Heart left ventricle (tissue), 16 donors: ENCODE measurements at regions not wholly inside any gene's neighbourhood (a gene's known extent, or its start where the extent isn't known, plus 50 kb on each side); places are given as distances from the start of the nearest gene placed in this dataset.

Experiments
- ATAC-seq, 4 donors: fragments of 200-7000 bp; cut with Tn5 transposase; one replicate each; pipeline ENCODE4 v1.9.1; 2020 to 2022; ENCODE audit warnings: moderate library complexity in 4 of 4, mild to moderate bottlenecking in 3 of 4, moderate number of reproducible peaks in 1 of 4
- DNase-seq, 5 donors: peaks; one replicate each; pipeline ENCODE4 v3.0.0-alpha.2; 2020
- H3K27ac ChIP-seq, 12 donors: fragments of 200-600 bp; sonication (generic) in 4 of 12; one replicate each; pipeline versions ENCODE4 v1.5.0 to v1.8.0; 2016 to 2022; ENCODE audit warnings: mild to moderate bottlenecking in 2 of 12
- H3K27me3 ChIP-seq, 9 donors: fragments of 200-600 bp; sonication (generic) in 2 of 9; one replicate each; pipeline versions ENCODE4 v1.5.1 to v1.8.0; 2016 to 2022; ENCODE audit warnings: mild to moderate bottlenecking in 3 of 9
- H3K36me3 ChIP-seq, 9 donors: fragments of 200-600 bp; sonication (generic) in 2 of 9; one replicate each; pipeline versions ENCODE4 v1.5.0 to v1.8.0; 2018 to 2022; ENCODE audit warnings: mild to moderate bottlenecking in 2 of 9
- H3K4me1 ChIP-seq, 12 donors: fragments of 200-600 bp; sonication (generic) in 4 of 12; one replicate each; pipeline versions ENCODE4 v1.5.0 to v1.8.0; 2016 to 2022; ENCODE audit warnings: mild to moderate bottlenecking in 3 of 12
- H3K4me3 ChIP-seq, 12 donors: fragments of 200-600 bp; sonication (generic) in 4 of 12; one replicate each; pipeline versions ENCODE4 v1.5.0 to v1.8.0; 2017 to 2022; ENCODE audit warnings: mild to moderate bottlenecking in 9 of 12, moderate library complexity in 4 of 12
- H3K9me3 ChIP-seq, 12 donors: fragments of 200-600 bp; sonication (generic) in 4 of 12; one replicate each; pipeline versions ENCODE4 v1.5.0 to v1.8.0; 2016 to 2022; ENCODE audit warnings: mild to moderate bottlenecking in 1 of 12
- POLR2A ChIP-seq, 2 donors: fragments of 450-650 bp; IDR thresholded peaks; one replicate each; pipeline ENCODE4 v1.6.1; 2017; ENCODE audit warnings: antibody characterized with exemption in 2 of 2, mild to moderate bottlenecking in 2 of 2, moderate library complexity in 2 of 2
- WGBS, 4 donors: extraction: QIAGEN DNeasy Blood & Tissue Kit in 2 of 4; methylation state at CpG; one replicate each; pipeline versions ENCODE4 v1.1.5 to v1.1.7; 2013 to 2018; 5-methylcytosine and 5-hydroxymethylcytosine counted together
- intact Hi-C, 10 donors: fragments of 100-400 bp; cut with DNase I; formaldehyde crosslinking; loops; one replicate each; pipeline versions ENCODE4 v1.11.1 to v1.14.2; 2022
- TF ChIP-seq, protein P1 (sequence below), 12 donors: fragments of 200-600 bp; sonication (generic) in 4 of 12; IDR thresholded peaks; one replicate each; pipeline versions ENCODE4 v1.5.0 to v1.8.0; 2018 to 2022; ENCODE audit warnings: antibody characterized with exemption in 12 of 12, mild to moderate bottlenecking in 5 of 12
- donor health status: ischemic (EF 13 %, LVEDD 7.1; RV severe dilation, severe dysfunction).
- donor health status: healthy with polysubstance abuse.
- donor health status: DM: no; HTN: yes; CAD: no.
- donor health status: DM: no; HTN: no; CAD: no.
- donor health status: ischemic (EF 25% LVEDD 6.9; RV normal size, moderate dysfunction).
- donor health status: ischemic (EF 25% LVEDD 5.7; RV mildly dilated, moderate dysfunction).
- donor health status: healthy.
- donor health status: DM: yes; HTN: yes; CAD: no.
- donor health status: ischemic (EF 35%, LVEDD 5.7; RV mildly dilated, moderate dysfunction).
- donor health status: nonischemic (EF 11% LVEDD 7.7; RV severe dilation, severe dysfunction).
- donor health status: DM: yes; HTN: yes; CAD: no.
- donor health status: PGD.
- donor health status: ischemic (EF 29% LVEDD 5.4; RV normal size, mild dysfunction).
- donor health status: nonischemic (EF 23%, LVEDD 6.1; RV moderate dilation, normal function).

GRCh38 chr3:64353226-64353625, 128.0 kb upstream of the PRICKLE2 start:
- WGBS, 4 donors, result 72 to 83% (median 79%) methylated on average over 6 of the region's 6 CpGs
- Histone ChIP-seq H3K4me3 (no peak overlapping the region), H3K4me1 (peaks cover 0 to 39% (median 15%) of the 10 kb centered on the region in 12 donors), H3K27me3 (no peaks in the 10 kb centered on the region), H3K27ac (peak overlapping the region in 1 of 12 donors; percentile 55), H3K9me3 (no peaks in the 10 kb centered on the region), H3K36me3 (no peaks in the 10 kb centered on the region)
- DNase-seq, result no peak
- intact Hi-C loops, result no loop called here
- no peak for ATAC-seq
- TF ChIP-seq, protein P1, sequence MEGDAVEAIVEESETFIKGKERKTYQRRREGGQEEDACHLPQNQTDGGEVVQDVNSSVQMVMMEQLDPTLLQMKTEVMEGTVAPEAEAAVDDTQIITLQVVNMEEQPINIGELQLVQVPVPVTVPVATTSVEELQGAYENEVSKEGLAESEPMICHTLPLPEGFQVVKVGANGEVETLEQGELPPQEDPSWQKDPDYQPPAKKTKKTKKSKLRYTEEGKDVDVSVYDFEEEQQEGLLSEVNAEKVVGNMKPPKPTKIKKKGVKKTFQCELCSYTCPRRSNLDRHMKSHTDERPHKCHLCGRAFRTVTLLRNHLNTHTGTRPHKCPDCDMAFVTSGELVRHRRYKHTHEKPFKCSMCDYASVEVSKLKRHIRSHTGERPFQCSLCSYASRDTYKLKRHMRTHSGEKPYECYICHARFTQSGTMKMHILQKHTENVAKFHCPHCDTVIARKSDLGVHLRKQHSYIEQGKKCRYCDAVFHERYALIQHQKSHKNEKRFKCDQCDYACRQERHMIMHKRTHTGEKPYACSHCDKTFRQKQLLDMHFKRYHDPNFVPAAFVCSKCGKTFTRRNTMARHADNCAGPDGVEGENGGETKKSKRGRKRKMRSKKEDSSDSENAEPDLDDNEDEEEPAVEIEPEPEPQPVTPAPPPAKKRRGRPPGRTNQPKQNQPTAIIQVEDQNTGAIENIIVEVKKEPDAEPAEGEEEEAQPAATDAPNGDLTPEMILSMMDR (IDR thresholded peaks at IDR 0.05), result no peak
- no peak for TF ChIP-seq POLR2A (IDR thresholded peaks at IDR 0.05)

DNA sequence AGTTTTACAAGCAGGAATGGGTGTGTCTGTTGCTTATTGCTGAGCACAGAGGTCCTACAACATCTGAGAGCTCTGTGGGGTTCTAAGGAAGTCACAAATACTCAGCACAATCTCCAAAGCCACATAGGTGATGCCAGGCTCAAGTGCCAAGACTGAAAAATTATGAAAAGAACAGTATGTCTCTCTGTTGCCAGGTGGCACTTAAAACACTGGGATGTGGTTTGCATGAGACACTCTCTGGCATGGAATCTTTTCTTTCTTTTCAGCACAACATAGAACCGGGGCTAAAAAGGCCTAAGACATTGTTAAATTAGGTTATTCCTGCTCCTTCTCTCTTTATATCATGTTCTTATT, 127.3 kb upstream of the PRICKLE2 start:
- peak overlapping the region in 1 of 12 donors; percentile 55 for H3K27ac ChIP-seq
- H3K9me3 ChIP-seq, result no peaks in the 10 kb centered on the region
- H3K4me1 ChIP-seq, result peaks cover 0 to 39% (median 15%) of the 10 kb centered on the region in 12 donors
- H3K4me3 ChIP-seq, result no peak overlapping the region
- DNase-seq (no peak), ATAC-seq (peak in 2 of 4 donors; percentile 12 to 25)
- intact Hi-C loops, result no loop called here
- TF ChIP-seq, protein P1 (IDR thresholded peaks at IDR 0.05), result no peak
- TF ChIP-seq POLR2A (IDR thresholded peaks at IDR 0.05), result no peak
- H3K36me3 ChIP-seq, result no peaks in the 10 kb centered on the region
- H3K27me3 ChIP-seq, result no peaks in the 10 kb centered on the region
- 67 to 82% (median 79%) methylated on average over 1 of the region's 1 CpG for WGBS, 4 donors

DNA sequence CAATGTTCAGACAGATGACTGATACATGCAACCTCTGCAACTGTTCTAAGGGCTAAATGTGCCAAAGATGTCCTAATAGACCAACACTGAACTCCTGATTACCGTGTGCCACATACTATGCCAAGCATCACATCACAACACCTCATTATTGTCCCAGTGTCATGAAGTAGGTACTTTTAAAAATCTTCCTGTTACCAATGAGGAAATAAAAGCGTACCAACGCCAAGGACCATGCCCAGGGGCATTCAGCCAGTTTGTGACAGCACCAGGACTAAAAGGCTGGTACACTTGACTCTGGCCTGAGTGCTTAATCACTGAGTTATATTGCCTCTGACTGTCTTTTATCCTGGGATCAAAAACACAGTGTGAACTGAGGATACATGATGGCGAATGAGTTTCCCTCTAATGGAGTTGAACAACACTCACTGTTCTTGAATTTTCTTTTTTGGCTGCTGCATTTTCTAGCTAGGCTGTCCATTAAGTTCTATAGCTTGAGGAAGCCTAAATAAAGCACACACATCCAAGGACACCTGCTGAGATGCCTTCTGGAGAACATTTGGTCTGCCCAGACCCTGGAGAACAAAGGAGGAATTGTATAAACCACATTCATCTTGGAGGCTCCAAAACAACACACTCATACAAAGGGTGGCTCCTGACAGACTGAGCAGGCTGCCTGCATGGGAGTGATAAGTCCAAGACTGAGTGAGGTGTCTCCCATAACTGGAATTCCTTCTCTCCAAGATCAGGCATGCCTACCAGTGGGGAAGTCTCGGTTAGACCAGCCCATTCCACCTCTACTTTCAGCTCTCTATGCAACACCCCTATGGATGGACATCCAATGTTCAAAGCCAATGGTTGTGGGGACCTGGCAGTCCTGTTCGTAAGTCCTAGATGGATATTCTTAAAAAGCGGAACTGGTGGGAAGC, 126.7 kb upstream of the PRICKLE2 start:
- Histone ChIP-seq H3K36me3 (no peaks in the 10 kb centered on the region), H3K4me3 (no peak overlapping the region), H3K27ac (peak overlapping the region in 5 of 12 donors; percentile 6 to 55 (median 17)), H3K4me1 (peaks cover 0 to 39% (median 15%) of the 10 kb centered on the region in 12 donors), H3K27me3 (no peaks in the 10 kb centered on the region), H3K9me3 (no peaks in the 10 kb centered on the region)
- DNase-seq (no peak), ATAC-seq (peak in 3 of 4 donors; percentile 21 to 51 (median 40))
- TF ChIP-seq, protein P1 (IDR thresholded peaks at IDR 0.05), result no peak
- TF ChIP-seq POLR2A (IDR thresholded peaks at IDR 0.05), result no peak
- WGBS, 4 donors, result 72 to 86% (median 81%) methylated on average over 7 of the region's 7 CpGs
- intact Hi-C loops, result no loop called here

GRCh38 chr3:64349551-64349950, 124.3 kb upstream of the PRICKLE2 start:
- ATAC-seq (no peak), DNase-seq (no peak)
- intact Hi-C loops, result no loop called here
- Histone ChIP-seq H3K4me1 (peaks cover 0 to 37% (median 16%) of the 10 kb centered on the region in 12 donors), H3K27ac (no peak overlapping the region), H3K9me3 (no peaks in the 10 kb centered on the region), H3K36me3 (no peaks in the 10 kb centered on the region), H3K27me3 (no peaks in the 10 kb centered on the region), H3K4me3 (no peak overlapping the region)
- WGBS, 4 donors, result 66 to 75% (median 72%) methylated on average over 6 of the region's 6 CpGs
- TF ChIP-seq, protein P1 (IDR thresholded peaks at IDR 0.05), result no peak
- no peak for TF ChIP-seq POLR2A (IDR thresholded peaks at IDR 0.05)
